Epidermal melanocyte (primary cell): ENCODE measurements at regions not wholly inside any gene's neighbourhood (a gene's known extent, or its start where the extent isn't known, plus 50 kb on each side); places are given as distances from the start of the nearest gene placed in this dataset.
"Not testable (repeated sequence)": the region's sequence is repeated elsewhere in the genome, so short reads cannot be mapped to it uniquely, and the experiment has no call there.

Source experiments
- DNase-seq: peaks from one replicate; pipeline ENCODE4 v3.0.0; 2011; ENCODE audit warnings: low spot score; ENCODE audit not compliant: insufficient read length

GRCh38 chr2:105502625-105503334, 103.9 kb upstream of the FHL2 start:
- DNase-seq = no peak

DNA sequence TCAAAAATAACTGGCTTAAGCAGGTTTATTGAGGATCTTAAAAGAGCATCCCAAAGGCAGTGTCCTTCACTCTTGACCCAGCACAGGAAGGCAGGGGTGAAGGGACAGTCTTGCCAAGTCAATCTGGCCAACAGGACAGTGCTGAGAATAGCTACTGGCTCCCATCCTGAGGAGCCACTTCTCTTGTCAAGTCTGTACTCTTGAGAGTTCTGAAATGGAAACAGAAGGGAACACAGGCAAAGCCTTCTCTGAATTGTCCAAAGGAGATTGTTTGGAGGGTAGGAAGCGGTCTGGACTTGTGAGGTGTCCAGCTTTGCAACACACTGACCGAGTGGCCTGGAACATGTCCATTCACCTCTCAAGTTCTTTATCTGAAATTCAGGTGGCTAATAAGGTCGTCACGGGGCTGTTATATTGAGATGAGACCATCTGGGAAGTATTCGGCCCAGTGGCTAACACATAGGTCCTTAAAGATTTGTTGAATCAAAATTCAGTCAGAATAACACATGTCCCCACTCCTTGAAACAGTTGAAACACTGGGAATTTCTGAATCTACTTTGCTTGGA, 99.5 kb upstream of the FHL2 start:
- DNase-seq = no peak

- no peak for DNase-seq
Measured at GRCh38 chr2:105497094-105497493, 98.2 kb upstream of the FHL2 start.

DNA sequence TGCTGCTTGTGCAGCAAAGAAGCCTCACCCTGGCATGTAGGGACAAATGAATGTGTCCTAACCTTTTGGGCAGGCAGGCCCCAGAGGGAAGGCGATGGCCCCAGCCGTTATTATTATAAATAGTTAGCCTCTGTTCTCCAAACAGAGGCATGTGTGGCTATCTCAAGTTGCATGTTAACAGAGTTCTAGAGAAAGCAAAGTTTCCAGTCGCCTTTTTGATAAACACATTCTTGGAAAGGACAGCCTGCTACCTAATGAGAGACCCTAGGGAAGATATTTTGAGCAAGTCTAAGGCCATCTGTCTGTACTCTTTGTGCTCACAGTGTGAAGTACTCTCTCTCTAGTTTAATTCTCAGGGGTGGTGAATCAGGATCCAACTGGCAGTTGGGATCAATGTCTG, 97.4 kb upstream of the FHL2 start:
- DNase-seq = no peak

GRCh38 chr2:105494683-105495425, 96.0 kb upstream of the FHL2 start:
- DNase-seq = no peak

DNA sequence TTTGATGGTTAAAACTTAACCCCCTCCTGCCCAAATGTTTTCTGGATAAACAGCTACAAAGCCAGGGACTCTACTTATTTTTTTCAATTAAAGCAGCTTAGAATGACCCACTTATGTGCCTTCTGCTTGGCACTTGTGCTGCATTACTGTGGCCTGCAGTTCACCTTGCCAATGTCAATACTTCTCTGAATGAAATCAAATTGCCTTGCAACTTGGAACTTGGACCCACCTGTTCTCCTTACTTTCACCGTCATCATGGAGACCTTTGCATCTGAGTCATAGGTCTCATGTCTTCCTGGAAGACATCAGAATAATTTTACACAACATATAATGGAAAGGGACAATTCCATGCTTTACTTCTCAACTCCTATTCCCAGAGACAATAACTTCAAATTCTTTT, 92.1 kb upstream of the FHL2 start:
- no peak for DNase-seq

DNA sequence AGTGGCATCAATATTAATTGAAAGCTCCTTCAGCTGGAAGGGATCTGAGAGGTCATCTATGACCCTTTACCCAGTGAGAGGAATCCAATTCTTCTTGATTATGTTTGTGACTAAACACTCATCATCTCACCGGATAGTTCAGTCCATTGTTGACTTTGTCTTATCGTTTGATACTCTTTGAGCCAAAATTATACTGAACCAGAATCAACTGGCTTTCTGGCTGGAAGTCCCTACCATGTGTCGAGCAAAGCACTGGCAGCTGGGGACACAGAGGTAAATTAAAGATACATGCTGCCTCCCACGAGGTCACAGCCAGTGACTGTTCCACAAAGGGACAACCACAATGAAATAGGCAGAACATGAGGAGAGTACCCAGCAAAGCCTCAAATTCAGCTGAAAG, 91.4 kb upstream of the FHL2 start:
- no peak for DNase-seq

DNA sequence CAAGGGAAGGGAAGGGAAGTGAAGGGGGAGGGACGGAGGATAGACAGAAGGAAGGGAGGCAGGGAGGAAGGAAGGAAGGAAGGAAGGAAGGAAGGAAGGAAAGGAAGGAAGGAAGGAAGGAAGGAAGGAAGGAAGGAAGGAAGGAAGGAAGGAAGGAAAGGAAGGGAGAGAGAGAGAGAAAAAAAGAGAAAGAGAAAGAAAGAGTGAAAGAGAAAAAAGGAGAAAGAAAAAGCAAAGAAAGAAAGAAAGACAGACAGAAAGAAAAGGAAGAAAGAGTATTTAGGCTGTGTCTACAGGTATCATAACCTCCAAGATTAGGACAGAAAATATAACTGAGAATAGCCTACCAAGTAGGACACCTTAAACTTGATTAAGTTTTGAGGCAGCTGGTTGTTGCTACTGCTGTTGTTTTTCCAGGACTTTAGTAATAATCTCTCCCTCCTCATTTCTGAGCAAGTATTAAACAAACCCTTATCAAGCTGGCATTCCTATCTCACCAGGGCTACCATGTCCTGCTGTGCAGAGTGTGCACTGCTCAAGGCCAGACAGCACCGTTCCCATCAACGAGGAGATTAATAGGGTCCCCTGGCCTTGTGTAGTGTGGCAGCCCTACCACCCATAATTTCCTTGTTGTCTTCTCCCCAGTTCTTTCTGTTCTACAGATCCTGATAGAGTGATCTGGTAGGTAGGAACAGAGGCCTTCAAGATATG, 90.5 kb upstream of the FHL2 start:
- DNase-seq = no peak

DNA sequence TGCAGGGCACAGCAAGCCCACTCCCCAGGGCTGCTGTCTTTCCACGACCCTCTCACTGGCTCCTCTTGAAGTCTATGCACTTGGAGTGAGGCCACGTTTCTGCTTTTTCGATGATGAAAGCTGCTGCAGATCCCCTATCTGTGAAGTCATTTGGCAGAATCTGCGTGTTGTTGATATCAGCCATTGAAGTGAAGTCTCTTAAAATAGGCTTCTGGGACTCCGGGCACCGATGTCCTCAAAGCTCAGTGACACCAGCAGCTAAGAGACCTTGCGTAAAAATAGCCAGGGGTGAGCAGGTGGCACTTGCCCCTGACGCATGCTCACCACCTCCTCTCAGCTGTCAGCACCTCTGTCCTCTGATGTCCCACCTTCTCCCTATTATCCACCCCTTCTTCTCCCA, 89.4 kb upstream of the FHL2 start:
- DNase-seq = no peak

- DNase-seq = no peak
Measured at GRCh38 chr2:105487142-105488069, 88.6 kb upstream of the FHL2 start.

- DNase-seq = no peak
Measured at GRCh38 chr2:105486762-105487141, 87.9 kb upstream of the FHL2 start.

- DNase-seq = no peak
Measured at GRCh38 chr2:105478670-105479069, 79.8 kb upstream of the FHL2 start.

DNA sequence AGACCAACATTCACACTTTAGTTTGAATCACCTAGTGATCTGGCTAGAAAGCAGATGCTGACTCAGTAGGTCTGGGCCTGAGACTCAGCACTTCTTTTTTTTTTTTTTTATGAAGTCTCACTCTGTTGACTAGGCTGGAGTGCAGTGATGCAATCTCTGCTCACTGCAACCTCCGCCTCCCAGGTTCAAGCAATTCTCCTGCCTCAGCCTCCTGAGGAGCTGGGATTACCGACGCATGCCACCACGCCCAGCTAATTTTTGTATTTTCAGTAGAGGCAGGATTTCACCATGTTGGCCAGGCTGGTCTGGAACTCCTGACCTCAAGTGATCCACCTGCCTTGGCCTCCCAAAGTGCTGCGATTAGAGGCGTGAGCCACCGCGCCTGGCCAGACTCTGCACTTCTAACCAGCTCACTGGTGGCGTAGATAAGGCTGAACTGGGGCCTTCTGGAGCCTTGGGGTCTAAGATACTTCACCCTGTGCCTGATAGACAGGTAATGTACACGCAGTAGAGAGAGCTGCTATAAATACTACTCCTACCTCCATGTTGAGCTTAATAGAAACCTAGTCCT, 78.3 kb upstream of the FHL2 start:
- not testable (repeated sequence) for DNase-seq

DNA sequence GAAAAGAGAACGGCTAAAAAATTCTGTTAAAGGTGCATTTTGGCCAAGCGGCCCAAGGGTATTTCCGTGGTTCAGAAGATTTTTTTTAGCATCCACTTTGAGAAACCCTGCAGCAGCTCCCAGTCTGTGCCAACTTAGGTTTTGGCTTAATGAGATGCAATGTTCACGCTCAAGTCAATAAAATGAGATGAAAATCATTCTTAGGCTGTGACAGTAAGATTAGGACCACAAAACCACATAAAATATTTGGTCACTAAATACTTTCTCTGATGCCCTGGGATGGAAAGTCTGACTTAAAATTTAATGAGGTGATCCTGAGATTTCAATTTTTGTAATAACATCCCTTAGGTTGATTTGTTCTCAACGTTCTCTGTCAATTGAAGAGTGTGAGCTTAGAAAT, 74.2 kb upstream of the FHL2 start:
- DNase-seq = no peak

- DNase-seq = no peak
Measured at GRCh38 chr2:105470979-105471378, 72.1 kb upstream of the FHL2 start.

DNA sequence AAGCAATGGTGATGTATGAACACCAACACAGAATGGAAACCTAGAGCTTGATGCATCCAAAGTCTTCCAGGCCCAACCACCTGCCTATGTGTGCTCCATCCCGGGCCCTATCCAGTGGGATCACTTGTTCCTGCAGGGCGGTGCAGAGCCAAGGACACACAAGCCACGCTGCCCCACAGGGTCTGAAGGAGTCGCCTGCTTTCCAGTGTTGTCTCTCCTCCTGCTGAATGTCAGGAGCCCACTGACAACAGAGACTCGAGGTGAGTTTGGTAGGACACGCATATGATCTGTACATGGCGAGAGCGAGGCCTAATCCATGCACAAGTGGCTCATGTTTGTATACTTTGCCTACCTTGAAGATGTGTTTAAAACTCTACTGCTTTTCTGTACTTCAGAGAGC, 70.9 kb upstream of the FHL2 start:
- no peak for DNase-seq

GRCh38 chr2:105468582-105469042, 69.8 kb upstream of the FHL2 start:
- DNase-seq = no peak

- no peak for DNase-seq
Measured at GRCh38 chr2:105464325-105464724, 65.5 kb upstream of the FHL2 start.

DNA sequence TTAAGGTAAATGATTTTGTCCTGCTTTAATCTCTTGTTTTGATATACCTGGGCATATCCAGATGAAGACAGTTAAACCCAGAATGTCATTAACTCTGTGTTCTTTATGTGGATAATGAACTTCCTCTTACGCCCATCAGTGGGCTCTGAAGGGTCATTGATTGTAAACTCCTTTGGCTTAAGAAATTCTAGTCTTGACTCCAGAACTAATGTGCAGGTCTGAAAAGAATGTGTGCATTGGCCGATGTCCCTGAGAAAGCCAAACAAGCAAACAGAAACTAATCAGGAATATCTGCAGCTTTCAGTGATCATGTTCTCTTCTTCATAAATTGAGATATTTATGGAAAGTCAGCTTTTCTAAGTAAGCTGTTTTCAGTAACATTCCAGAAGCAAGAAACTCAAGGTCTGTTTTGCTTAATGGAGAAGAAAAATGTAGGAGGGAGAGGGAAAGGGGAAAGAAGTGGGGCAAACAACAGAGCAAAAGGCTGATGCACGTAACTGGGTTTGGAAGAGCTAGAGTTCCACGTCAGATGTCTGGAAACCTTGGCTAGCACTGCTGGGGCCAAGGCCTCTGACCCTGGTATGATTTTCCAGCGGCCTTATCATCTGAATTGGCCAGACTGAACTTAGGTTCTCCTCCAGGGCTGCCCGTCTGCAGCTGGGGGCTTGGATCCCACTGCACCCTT, 61.3 kb upstream of the FHL2 start:
- DNase-seq = no peak

GRCh38 chr2:105458076-105458475, 59.2 kb upstream of the FHL2 start:
- DNase-seq = no peak
